Endothelial cell of umbilical vein (primary cell): ENCODE measurements at regions not wholly inside any gene's neighbourhood (a gene's known extent, or its start where the extent isn't known, plus 50 kb on each side); places are given as distances from the start of the nearest gene placed in this dataset.

ENCODE experiments used
- BruUV-seq: library from RNA; stranded (reverse); fragments of 400-500 nt; replicated peaks from 2 replicates; lab custom pipeline; 2021; lab: Mats Ljungman, UMichigan
- CTCF ChIA-PET: fragments of 300-600, 350-600 bp; sonication (Branson Sonifier 250); formaldehyde crosslinking; loops from one replicate; lab custom pipeline; 2021; ENCODE audit warnings: antibody characterized with exemption, inconsistent platforms; lab: Charles Lee
- POLR2A ChIA-PET: fragments of 300-600, 350-600 bp; sonication (Branson Sonifier 250); formaldehyde crosslinking; loops from one replicate; lab custom pipeline; 2021; ENCODE audit warnings: antibody characterized with exemption, inconsistent platforms; lab: Charles Lee
- DNase-seq: peaks from one replicate; pipeline ENCODE4 v3.0.0-alpha.2; 2011; ENCODE audit warnings: low read depth, low spot score
- FAIRE-seq: peaks from 2 replicates; lab custom pipeline; 2011; peaks lifted over from hg19 to GRCh38; lab: Jason Lieb, UNC
- H2AFZ ChIP-seq: 2 replicates; pipeline ENCODE4 v1.6.0; 2012; ENCODE audit warnings: low read depth, low read length, control low read depth, inconsistent platforms
- H3K27ac ChIP-seq: 2 replicates; pipeline ENCODE4 v1.5.1; 2011; ENCODE audit warnings: low read depth, mild to moderate bottlenecking, control low read depth, low read length, moderate library complexity; ENCODE audit not compliant: insufficient read depth
- H3K27me3 ChIP-seq, 2 experiments: 2 replicates each; pipeline versions ENCODE4 v1.6.0 to v1.6.1; 2011; ENCODE audit warnings: low read length in 2 of 2, mixed read lengths in 1 of 2; ENCODE audit not compliant: control insufficient read depth in 2 of 2, insufficient read depth in 2 of 2
- H3K36me3 ChIP-seq, 2 experiments: 2 replicates in 1 of 2; 3 replicates in 1 of 2; pipeline ENCODE4 v1.5.1; 2011; ENCODE audit warnings: low read length in 2 of 2, mild to moderate bottlenecking in 1 of 2, moderate library complexity in 1 of 2; ENCODE audit not compliant: control insufficient read depth in 2 of 2, insufficient read depth in 2 of 2; ENCODE audit errors: extremely low read depth in 1 of 2
- H3K4me1 ChIP-seq: 3 replicates; pipeline ENCODE4 v1.5.1; 2011; ENCODE audit warnings: mild to moderate bottlenecking, low read length; ENCODE audit not compliant: control insufficient read depth, insufficient read depth; ENCODE audit errors: extremely low read depth
- H3K4me2 ChIP-seq: 2 replicates; pipeline ENCODE4 v1.6.1; 2011; ENCODE audit warnings: low read length, control low read depth, mixed read lengths; ENCODE audit not compliant: insufficient read depth
- H3K4me3 ChIP-seq, 3 experiments: fragments of 200-600 bp in 1 of 3; sonication (generic), shearing (Covaris generic) in 1 of 3; replicated peaks in 1 of 3; 2 replicates each; pipeline ENCODE4 v1.5.1; 2011 to 2016; ENCODE audit warnings: control low read depth in 3 of 3, low read length in 3 of 3, mild to moderate bottlenecking in 2 of 3, inconsistent platforms in 1 of 3, low read depth in 1 of 3, moderate library complexity in 1 of 3; ENCODE audit not compliant: insufficient read depth in 1 of 3
- H3K79me2 ChIP-seq: 2 replicates; pipeline ENCODE4 v1.6.0; 2012; ENCODE audit warnings: low read length, inconsistent platforms; ENCODE audit not compliant: control insufficient read depth, insufficient read depth
- H3K9ac ChIP-seq: replicated peaks from 2 replicates; pipeline ENCODE3; 2011; ENCODE audit warnings: low read length, control low read depth; ENCODE audit not compliant: insufficient read depth; ENCODE audit errors: extremely low read depth
- H3K9me1 ChIP-seq: replicated peaks from 3 replicates; pipeline ENCODE4 v1.6.0; 2011; ENCODE audit warnings: mild to moderate bottlenecking, low read length; ENCODE audit not compliant: control insufficient read depth, insufficient read depth; ENCODE audit errors: extremely low read depth
- H3K9me3 ChIP-seq: replicated peaks from 2 replicates; pipeline ENCODE4 v1.5.1; 2012; ENCODE audit warnings: low read length, inconsistent platforms; ENCODE audit not compliant: control insufficient read depth, insufficient read depth
- H4K20me1 ChIP-seq: replicated peaks from 2 replicates; pipeline ENCODE3; 2011; ENCODE audit warnings: mild to moderate bottlenecking, low read length; ENCODE audit not compliant: control insufficient read depth, insufficient read depth; ENCODE audit errors: extremely low read depth
- CTCF ChIP-seq, 2 donors: IDR thresholded peaks; 1 replicate in 1 of 2; 2 replicates in 1 of 2; pipeline ENCODE4 v1.5.1; 2011; ENCODE audit warnings: low read length in 2 of 2, mild to moderate bottlenecking in 2 of 2, moderate library complexity in 2 of 2, control low read depth in 1 of 2, inconsistent platforms in 1 of 2, low read depth in 1 of 2; ENCODE audit not compliant: insufficient read depth in 1 of 2; ENCODE audit errors: extremely low read depth in 1 of 2
- EZH2 ChIP-seq: IDR thresholded peaks from 2 replicates; pipeline ENCODE4 v1.6.1; 2012; ENCODE audit warnings: borderline replicate concordance, low read depth, mild to moderate bottlenecking, moderate library complexity, low read length, inconsistent platforms; ENCODE audit not compliant: severe bottlenecking
- FOS ChIP-seq: IDR thresholded peaks from 2 replicates; pipeline ENCODE4 v1.6.1; 2011; ENCODE audit warnings: mild to moderate bottlenecking, low read length, moderate library complexity, borderline replicate concordance; ENCODE audit not compliant: insufficient read depth
- GATA2 ChIP-seq: IDR thresholded peaks from 2 replicates; pipeline ENCODE4 v1.7.0; 2011; ENCODE audit warnings: low read depth, mild to moderate bottlenecking, moderate library complexity, mixed read lengths, low read length; ENCODE audit not compliant: insufficient read length, insufficient read depth
- MAX ChIP-seq: IDR thresholded peaks from 2 replicates; pipeline ENCODE4 v1.6.1; 2011; ENCODE audit not compliant: insufficient read depth, insufficient read length
- MYC ChIP-seq: IDR thresholded peaks from one replicate; pipeline ENCODE4 v1.6.1; 2011; ENCODE audit warnings: mild to moderate bottlenecking, low read depth, low read length
- POLR2A ChIP-seq: IDR thresholded peaks from 2 replicates; pipeline ENCODE4 v1.6.1; 2012; ENCODE audit warnings: low read depth, mild to moderate bottlenecking, control low read depth, low read length
- POLR2AphosphoS5 ChIP-seq: IDR thresholded peaks from 2 replicates; pipeline ENCODE4 v1.6.1; 2012; ENCODE audit warnings: low read depth, mild to moderate bottlenecking, control low read depth, low read length, moderate library complexity; ENCODE audit not compliant: insufficient read depth
- dilution Hi-C: fragments of 300-500 bp; cut with MboI; formaldehyde crosslinking; loops from one replicate; pipeline ENCODE4 v1.15.0; 2019; ENCODE audit warnings: low sequenced_read_pairs; ENCODE audit not compliant: extremely low pct_ligation_motif_present
- intact Hi-C: fragments of 100-400 bp; cut with micrococcal nuclease; formaldehyde crosslinking; loops from one replicate; pipeline ENCODE4 v1.10.0; 2022

DNA sequence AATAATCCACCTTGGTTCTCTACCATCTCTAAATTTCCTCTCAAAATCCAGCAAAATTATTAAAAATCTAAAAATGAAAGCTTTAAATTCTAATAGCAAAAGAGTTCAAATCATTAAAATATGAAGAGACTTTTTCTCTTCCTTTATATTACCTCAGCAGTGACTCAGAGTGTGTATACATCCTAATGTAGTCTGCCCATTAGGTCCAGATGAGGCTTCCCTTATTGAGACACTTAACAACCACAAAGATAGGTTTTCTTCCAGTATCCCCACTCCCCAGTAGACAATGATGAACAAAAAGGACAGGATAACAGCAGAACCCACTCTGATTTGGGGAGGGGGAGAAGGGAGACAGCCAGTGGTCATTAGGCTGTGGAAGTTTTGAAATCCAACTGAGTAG, 61.5 kb upstream of the DCBLD2 start:
- dilution Hi-C loops (no loop called here), intact Hi-C loops (no loop called here)
- Histone ChIP-seq H3K79me2 (no peaks in the 10 kb centered on the region), H3K9me3 (no peaks in the 10 kb centered on the region), H3K4me3 (no peak overlapping the region), H3K27me3 (no peaks in the 10 kb centered on the region), H4K20me1 (no peaks in the 10 kb centered on the region), H3K4me1 (peaks cover 42% of the 10 kb centered on the region), H3K36me3 (no peaks in the 10 kb centered on the region), H2AFZ (peak overlapping the region; percentile 28), H3K9me1 (no peaks in the 10 kb centered on the region), H3K9ac (no peak overlapping the region), H3K4me2 (peak overlapping the region; percentile 12), H3K27ac (peak overlapping the region; percentile 63)
- POLR2A ChIA-PET: no interaction called here
- DNase-seq (no peak), FAIRE-seq (no peak)
- no peak for TF ChIP-seq EZH2
- TF ChIP-seq GATA2: no peak
- TF ChIP-seq POLR2A: no peak
- TF ChIP-seq FOS: no peak
- no peak for TF ChIP-seq MYC
- TF ChIP-seq MAX: no peak
- no peak for TF ChIP-seq POLR2AphosphoS5
- TF ChIP-seq CTCF (IDR thresholded peaks at IDR 0.05; ENCODE audit: extremely low read depth in 1 of 2, insufficient read depth in 1 of 2, low read depth in 1 of 2, low read length in 2 of 2): no peak
- CTCF ChIA-PET: interaction anchor here (0.9 to 1.8 kb wide), 6 partner anchors 9 to 63 kb away, joined by 3 to 9 read pairs (median 4); partner anchors contain the start of gene DCBLD2
- no TSS peak for BruUV-seq
